ENCODE measurements at regions not wholly inside any gene's neighbourhood (a gene's known extent, or its start where the extent isn't known, plus 50 kb on each side); places are given as distances from the start of the nearest gene placed in this dataset.

GRCh38 chr5:73299665-73300336 is 126.8 kb downstream of the TMEM174 start:
- no peak for DNase-seq (ENCODE audit: low read depth in 1 of 2, low spot score in 1 of 2)
- in situ Hi-C loops (cut with HindIII; ENCODE audit: low pct_unique_long_range_greater_than_20kb, low sequenced_read_pairs) = no loop called here
- TF ChIP-seq JUND (IDR thresholded peaks at IDR 0.05; ENCODE audit: low read depth) = no peak

GRCh38 chr5:73298772-73299630 is 126.0 kb downstream of the TMEM174 start:
- in situ Hi-C loops (cut with HindIII; ENCODE audit: low pct_unique_long_range_greater_than_20kb, low sequenced_read_pairs) = no loop called here
- TF ChIP-seq JUND (IDR thresholded peaks at IDR 0.05; ENCODE audit: low read depth) = no peak
- DNase-seq (ENCODE audit: low read depth in 1 of 2, low spot score in 1 of 2) = peak in 1 of 2 experiments; percentile 64

- no peak for TF ChIP-seq JUND (IDR thresholded peaks at IDR 0.05; ENCODE audit: low read depth)
- in situ Hi-C loops (cut with HindIII; ENCODE audit: low pct_unique_long_range_greater_than_20kb, low sequenced_read_pairs) = no loop called here
- no peak for DNase-seq (ENCODE audit: low read depth in 1 of 2, low spot score in 1 of 2)
These were observed 125.3 kb downstream of the TMEM174 start for GRCh38 chr5:73298251-73298771.

- in situ Hi-C loops (cut with HindIII; ENCODE audit: low pct_unique_long_range_greater_than_20kb, low sequenced_read_pairs) = no loop called here
- no peak for TF ChIP-seq JUND (IDR thresholded peaks at IDR 0.05; ENCODE audit: low read depth)
- DNase-seq (ENCODE audit: low read depth in 1 of 2, low spot score in 1 of 2) = no peak
These were observed 124.4 kb downstream of the TMEM174 start for GRCh38 chr5:73297430-73297829.

GRCh38 chr5:73296772-73297171 is 123.8 kb downstream of the TMEM174 start:
- no peak for TF ChIP-seq JUND (IDR thresholded peaks at IDR 0.05; ENCODE audit: low read depth)
- in situ Hi-C loops (cut with HindIII; ENCODE audit: low pct_unique_long_range_greater_than_20kb, low sequenced_read_pairs) = no loop called here
- DNase-seq (ENCODE audit: low read depth in 1 of 2, low spot score in 1 of 2) = no peak

- in situ Hi-C loops (cut with HindIII; ENCODE audit: low pct_unique_long_range_greater_than_20kb, low sequenced_read_pairs) = no loop called here
- TF ChIP-seq JUND (IDR thresholded peaks at IDR 0.05; ENCODE audit: low read depth) = no peak
These were observed 122.9 kb downstream of the TMEM174 start for GRCh38 chr5:73295921-73296320.

GRCh38 chr5:73295447-73295846 is 122.5 kb downstream of the TMEM174 start:
- in situ Hi-C loops (cut with HindIII; ENCODE audit: low pct_unique_long_range_greater_than_20kb, low sequenced_read_pairs) = no loop called here
- no peak for TF ChIP-seq JUND (IDR thresholded peaks at IDR 0.05; ENCODE audit: low read depth)
- peak; percentile 59 to 73 for DNase-seq (ENCODE audit: low read depth in 1 of 2, low spot score in 1 of 2)

More at GRCh38 chr5:73295921-73296320, 122.9 kb downstream of the TMEM174 start:
- DNase-seq (ENCODE audit: low read depth in 1 of 2, low spot score in 1 of 2) = no peak

GRCh38 chr5:73292816-73293459 is 119.9 kb downstream of the TMEM174 start:
- in situ Hi-C loops (cut with HindIII; ENCODE audit: low pct_unique_long_range_greater_than_20kb, low sequenced_read_pairs) = no loop called here
- no peak for DNase-seq (ENCODE audit: low read depth in 1 of 2, low spot score in 1 of 2)
- TF ChIP-seq JUND (IDR thresholded peaks at IDR 0.05; ENCODE audit: low read depth) = no peak

- in situ Hi-C loops (cut with HindIII; ENCODE audit: low pct_unique_long_range_greater_than_20kb, low sequenced_read_pairs) = no loop called here
- no peak for TF ChIP-seq JUND (IDR thresholded peaks at IDR 0.05; ENCODE audit: low read depth)
- DNase-seq (ENCODE audit: low read depth in 1 of 2, low spot score in 1 of 2) = no peak
These were observed 118.9 kb downstream of the TMEM174 start for GRCh38 chr5:73291873-73292272.

- no peak for TF ChIP-seq JUND (IDR thresholded peaks at IDR 0.05; ENCODE audit: low read depth)
- no peak for DNase-seq (ENCODE audit: low read depth in 1 of 2, low spot score in 1 of 2)
- in situ Hi-C loops (cut with HindIII; ENCODE audit: low pct_unique_long_range_greater_than_20kb, low sequenced_read_pairs) = no loop called here
These were observed 117.2 kb downstream of the TMEM174 start for GRCh38 chr5:73290242-73290641.

GRCh38 chr5:73288803-73289720 is 116.1 kb downstream of the TMEM174 start:
- no peak for TF ChIP-seq JUND (IDR thresholded peaks at IDR 0.05; ENCODE audit: low read depth)
- in situ Hi-C loops (cut with HindIII; ENCODE audit: low pct_unique_long_range_greater_than_20kb, low sequenced_read_pairs) = no loop called here
- DNase-seq (ENCODE audit: low read depth in 1 of 2, low spot score in 1 of 2) = no peak

GRCh38 chr5:73286896-73287295 is 113.9 kb downstream of the TMEM174 start:
- in situ Hi-C loops (cut with HindIII; ENCODE audit: low pct_unique_long_range_greater_than_20kb, low sequenced_read_pairs) = no loop called here
- DNase-seq (ENCODE audit: low read depth in 1 of 2, low spot score in 1 of 2) = no peak
- TF ChIP-seq JUND (IDR thresholded peaks at IDR 0.05; ENCODE audit: low read depth) = no peak
